ENCODE measurements at regions not wholly inside any gene's neighbourhood (a gene's known extent, or its start where the extent isn't known, plus 50 kb on each side); places are given as distances from the start of the nearest gene placed in this dataset.

GRCh38 chr18:72114801-72115594 lies 429.1 kb downstream of the CBLN2 start:
- no peak for TF ChIP-seq CTCF (IDR thresholded peaks at IDR 0.05; ENCODE audit: insufficient read depth, low read length, poor library complexity, severe bottlenecking)
- no peak for DNase-seq (ENCODE audit: extremely low read depth, insufficient read length)
- no peak overlapping the region for H3K4me3 ChIP-seq (replicated peaks; ENCODE audit: low read depth, low read length)
- H3K36me3 ChIP-seq (ENCODE audit: control insufficient read depth, insufficient read depth, low read length) = no peaks in the 10 kb centered on the region
- no peaks in the 10 kb centered on the region for H3K27me3 ChIP-seq (replicated peaks; ENCODE audit: control insufficient read depth, insufficient read depth, low read length)

GRCh38 chr18:72107647-72108383 lies 436.3 kb downstream of the CBLN2 start:
- Histone ChIP-seq H3K36me3 (ENCODE audit: control insufficient read depth, insufficient read depth, low read length) (no peaks in the 10 kb centered on the region), H3K4me3 (replicated peaks; ENCODE audit: low read depth, low read length) (no peak overlapping the region), H3K27me3 (replicated peaks; ENCODE audit: control insufficient read depth, insufficient read depth, low read length) (no peaks in the 10 kb centered on the region)
- TF ChIP-seq CTCF (IDR thresholded peaks at IDR 0.05; ENCODE audit: insufficient read depth, low read length, poor library complexity, severe bottlenecking) = no peak
- no peak for DNase-seq (ENCODE audit: extremely low read depth, insufficient read length)

- no peak for DNase-seq (ENCODE audit: extremely low read depth, insufficient read length)
- Histone ChIP-seq H3K36me3 (ENCODE audit: control insufficient read depth, insufficient read depth, low read length) (no peaks in the 10 kb centered on the region), H3K4me3 (replicated peaks; ENCODE audit: low read depth, low read length) (no peak overlapping the region), H3K27me3 (replicated peaks; ENCODE audit: control insufficient read depth, insufficient read depth, low read length) (no peaks in the 10 kb centered on the region)
- TF ChIP-seq CTCF (IDR thresholded peaks at IDR 0.05; ENCODE audit: insufficient read depth, low read length, poor library complexity, severe bottlenecking) = no peak
These were observed 439.3 kb downstream of the CBLN2 start for GRCh38 chr18:72104851-72105250.

GRCh38 chr18:72102412-72102811 lies 441.7 kb downstream of the CBLN2 start:
- Histone ChIP-seq H3K4me3 (replicated peaks; ENCODE audit: low read depth, low read length) (no peak overlapping the region), H3K27me3 (replicated peaks; ENCODE audit: control insufficient read depth, insufficient read depth, low read length) (no peaks in the 10 kb centered on the region), H3K36me3 (ENCODE audit: control insufficient read depth, insufficient read depth, low read length) (no peaks in the 10 kb centered on the region)
- no peak for DNase-seq (ENCODE audit: extremely low read depth, insufficient read length)
- no peak for TF ChIP-seq CTCF (IDR thresholded peaks at IDR 0.05; ENCODE audit: insufficient read depth, low read length, poor library complexity, severe bottlenecking)

- DNase-seq (ENCODE audit: extremely low read depth, insufficient read length) = no peak
- no peak for TF ChIP-seq CTCF (IDR thresholded peaks at IDR 0.05; ENCODE audit: insufficient read depth, low read length, poor library complexity, severe bottlenecking)
- H3K27me3 ChIP-seq (replicated peaks; ENCODE audit: control insufficient read depth, insufficient read depth, low read length) = no peaks in the 10 kb centered on the region
- no peaks in the 10 kb centered on the region for H3K36me3 ChIP-seq (ENCODE audit: control insufficient read depth, insufficient read depth, low read length)
- no peak overlapping the region for H3K4me3 ChIP-seq (replicated peaks; ENCODE audit: low read depth, low read length)
These were observed 443.6 kb downstream of the CBLN2 start for GRCh38 chr18:72100465-72101004.
